ENCODE measurements at regions not wholly inside any gene's neighbourhood (a gene's known extent, or its start where the extent isn't known, plus 50 kb on each side); places are given as distances from the start of the nearest gene placed in this dataset.

DNA sequence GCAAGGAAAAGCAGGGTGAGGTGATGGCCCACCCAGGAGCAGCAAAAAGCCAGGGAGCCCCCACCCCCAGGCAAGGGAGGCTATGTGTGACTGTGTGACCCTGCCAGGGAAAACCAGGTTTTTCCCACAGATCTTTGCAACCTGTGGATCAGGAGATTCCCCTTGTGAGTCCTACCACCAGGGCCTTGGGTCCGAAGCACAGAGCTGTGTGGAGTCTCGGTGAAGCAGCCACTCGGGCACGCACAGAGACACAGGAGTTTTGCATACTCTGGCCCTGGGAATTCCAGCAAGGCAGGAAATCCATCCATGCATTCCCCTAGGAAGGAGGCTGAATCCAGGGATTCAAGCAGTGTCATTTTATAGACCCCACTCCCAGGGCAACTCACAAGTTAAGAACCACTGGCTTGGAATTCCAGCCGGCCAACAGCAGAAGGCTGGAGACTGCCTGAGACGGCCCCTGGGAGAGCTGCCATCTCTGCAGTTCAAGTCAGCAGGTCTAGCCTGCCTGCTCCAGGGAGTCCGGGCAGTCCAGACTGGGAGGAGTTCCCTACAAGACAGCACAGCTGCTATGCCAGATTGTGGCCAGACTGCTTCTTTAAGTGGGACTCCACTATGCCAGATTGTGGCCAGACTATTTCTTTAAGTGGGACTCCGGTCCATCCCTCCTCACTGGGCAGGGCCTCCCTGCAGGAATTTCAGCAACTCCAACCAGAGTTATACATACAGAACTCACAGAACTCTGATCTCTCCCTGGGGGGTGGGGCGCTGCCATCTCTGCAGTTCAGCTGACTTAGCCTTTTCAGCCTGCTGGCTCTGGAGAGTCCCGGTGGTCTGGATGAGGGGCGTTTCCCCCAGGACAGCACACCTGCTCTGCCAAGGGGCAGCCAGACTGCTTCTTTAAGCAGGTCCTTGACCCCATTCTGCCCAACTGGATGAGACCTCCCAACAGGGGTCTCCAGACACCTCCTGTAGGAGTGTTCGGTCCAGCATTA is 85.1 kb upstream of the ADAD1 start:
- dilution Hi-C loops (cut with MboI; ENCODE audit: extremely low pct_ligation_motif_present, low sequenced_read_pairs), result no loop called here
- no peaks in the 10 kb centered on the region for H4K20me1 ChIP-seq (replicated peaks; ENCODE audit: control insufficient read depth, extremely low read depth, insufficient read depth, low read length)
- DNase-seq (ENCODE audit: low read depth, low spot score), result no peak
- TF ChIP-seq FOS (IDR thresholded peaks at IDR 0.05; ENCODE audit: borderline replicate concordance, insufficient read depth, low read length), result no peak
- TF ChIP-seq, protein P1, sequence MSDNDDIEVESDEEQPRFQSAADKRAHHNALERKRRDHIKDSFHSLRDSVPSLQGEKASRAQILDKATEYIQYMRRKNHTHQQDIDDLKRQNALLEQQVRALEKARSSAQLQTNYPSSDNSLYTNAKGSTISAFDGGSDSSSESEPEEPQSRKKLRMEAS (IDR thresholded peaks at IDR 0.05; ENCODE audit: insufficient read depth, insufficient read length), result no peak
- no peak for FAIRE-seq
- ChIA-PET POLR2A (no interaction called here), CTCF (no interaction called here)
- no peak overlapping the region for H3K9ac ChIP-seq (replicated peaks; ENCODE audit: extremely low read depth, insufficient read depth, low read length)
- no peak overlapping the region for H3K4me3 ChIP-seq (replicated peaks in 1 of 3; ENCODE audit: insufficient read depth in 1 of 3, low read depth in 1 of 3, low read length in 3 of 3)
- no peaks in the 10 kb centered on the region for H3K9me1 ChIP-seq (replicated peaks; ENCODE audit: control insufficient read depth, extremely low read depth, insufficient read depth, low read length)
- H3K9me3 ChIP-seq (replicated peaks; ENCODE audit: control insufficient read depth, insufficient read depth, low read length), result no peaks in the 10 kb centered on the region
- no TSS peak for BruUV-seq (replicated peaks)
- H3K36me3 ChIP-seq (ENCODE audit: control insufficient read depth in 2 of 2, extremely low read depth in 1 of 2, insufficient read depth in 2 of 2, low read length in 2 of 2), result peaks cover 0 to 7% of the 10 kb centered on the region in 2 experiments
- H3K27me3 ChIP-seq (ENCODE audit: control insufficient read depth in 2 of 2, insufficient read depth in 2 of 2, low read length in 2 of 2), result no peaks in the 10 kb centered on the region
- no peaks in the 10 kb centered on the region for H3K4me1 ChIP-seq (ENCODE audit: control insufficient read depth, extremely low read depth, insufficient read depth, low read length)
- intact Hi-C loops (cut with micrococcal nuclease), result no loop called here
- H3K4me2 ChIP-seq (ENCODE audit: insufficient read depth, low read length), result no peak overlapping the region
- no peak overlapping the region for H2AFZ ChIP-seq (ENCODE audit: low read depth, low read length)
- H3K79me2 ChIP-seq (ENCODE audit: control insufficient read depth, insufficient read depth, low read length), result no peaks in the 10 kb centered on the region
- no peak overlapping the region for H3K27ac ChIP-seq (ENCODE audit: insufficient read depth, low read depth, low read length)

DNA sequence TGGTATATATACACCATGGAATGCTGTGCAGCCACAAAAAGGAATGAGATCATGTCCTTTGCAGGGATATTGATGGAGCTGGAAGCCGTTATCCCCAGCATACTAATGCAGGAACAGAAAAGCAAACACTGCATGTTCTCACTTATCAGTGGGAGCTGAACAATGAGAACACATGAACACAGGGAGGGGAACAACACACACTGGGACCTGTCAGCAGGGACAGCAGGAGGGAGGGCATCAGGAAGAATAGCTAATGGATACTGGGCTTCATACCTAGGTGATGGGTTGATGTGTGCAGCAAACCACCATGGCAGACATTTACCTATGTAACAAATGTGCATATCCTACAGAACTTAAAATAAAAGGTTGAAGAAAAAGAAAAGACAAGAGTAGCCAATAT is 81.1 kb upstream of the ADAD1 start:
- Histone ChIP-seq H3K4me3 (replicated peaks in 1 of 3; ENCODE audit: insufficient read depth in 1 of 3, low read depth in 1 of 3, low read length in 3 of 3) (no peak overlapping the region), H3K79me2 (ENCODE audit: control insufficient read depth, insufficient read depth, low read length) (no peaks in the 10 kb centered on the region), H3K9me1 (replicated peaks; ENCODE audit: control insufficient read depth, extremely low read depth, insufficient read depth, low read length) (no peaks in the 10 kb centered on the region), H3K9me3 (replicated peaks; ENCODE audit: control insufficient read depth, insufficient read depth, low read length) (no peaks in the 10 kb centered on the region), H3K27me3 (ENCODE audit: control insufficient read depth in 2 of 2, insufficient read depth in 2 of 2, low read length in 2 of 2) (no peaks in the 10 kb centered on the region), H3K36me3 (ENCODE audit: control insufficient read depth in 2 of 2, extremely low read depth in 1 of 2, insufficient read depth in 2 of 2, low read length in 2 of 2) (peaks cover 0 to 7% of the 10 kb centered on the region in 2 experiments), H4K20me1 (replicated peaks; ENCODE audit: control insufficient read depth, extremely low read depth, insufficient read depth, low read length) (no peaks in the 10 kb centered on the region), H3K4me2 (ENCODE audit: insufficient read depth, low read length) (no peak overlapping the region), H3K27ac (ENCODE audit: insufficient read depth, low read depth, low read length) (no peak overlapping the region), H3K4me1 (ENCODE audit: control insufficient read depth, extremely low read depth, insufficient read depth, low read length) (no peaks in the 10 kb centered on the region), H2AFZ (ENCODE audit: low read depth, low read length) (no peak overlapping the region), H3K9ac (replicated peaks; ENCODE audit: extremely low read depth, insufficient read depth, low read length) (no peak overlapping the region)
- intact Hi-C loops (cut with micrococcal nuclease) (no loop called here), dilution Hi-C loops (cut with MboI; ENCODE audit: extremely low pct_ligation_motif_present, low sequenced_read_pairs) (no loop called here)
- no TSS peak for BruUV-seq (replicated peaks)
- TF ChIP-seq FOS (IDR thresholded peaks at IDR 0.05; ENCODE audit: borderline replicate concordance, insufficient read depth, low read length) (no peak), POLR2AphosphoS5 (IDR thresholded peaks at IDR 0.05; ENCODE audit: insufficient read depth, low read depth, low read length) (no peak), GATA2 (IDR thresholded peaks at IDR 0.05; ENCODE audit: insufficient read depth, insufficient read length, low read depth, low read length) (no peak), JUN (IDR thresholded peaks at IDR 0.05; ENCODE audit: borderline replicate concordance, insufficient read depth, insufficient read length, low read depth) (no peak), MYC (IDR thresholded peaks at IDR 0.05; ENCODE audit: low read depth, low read length) (no peak), EZH2 (IDR thresholded peaks at IDR 0.05; ENCODE audit: borderline replicate concordance, low read depth, low read length, severe bottlenecking) (no peak)
- TF ChIP-seq, protein P2, sequence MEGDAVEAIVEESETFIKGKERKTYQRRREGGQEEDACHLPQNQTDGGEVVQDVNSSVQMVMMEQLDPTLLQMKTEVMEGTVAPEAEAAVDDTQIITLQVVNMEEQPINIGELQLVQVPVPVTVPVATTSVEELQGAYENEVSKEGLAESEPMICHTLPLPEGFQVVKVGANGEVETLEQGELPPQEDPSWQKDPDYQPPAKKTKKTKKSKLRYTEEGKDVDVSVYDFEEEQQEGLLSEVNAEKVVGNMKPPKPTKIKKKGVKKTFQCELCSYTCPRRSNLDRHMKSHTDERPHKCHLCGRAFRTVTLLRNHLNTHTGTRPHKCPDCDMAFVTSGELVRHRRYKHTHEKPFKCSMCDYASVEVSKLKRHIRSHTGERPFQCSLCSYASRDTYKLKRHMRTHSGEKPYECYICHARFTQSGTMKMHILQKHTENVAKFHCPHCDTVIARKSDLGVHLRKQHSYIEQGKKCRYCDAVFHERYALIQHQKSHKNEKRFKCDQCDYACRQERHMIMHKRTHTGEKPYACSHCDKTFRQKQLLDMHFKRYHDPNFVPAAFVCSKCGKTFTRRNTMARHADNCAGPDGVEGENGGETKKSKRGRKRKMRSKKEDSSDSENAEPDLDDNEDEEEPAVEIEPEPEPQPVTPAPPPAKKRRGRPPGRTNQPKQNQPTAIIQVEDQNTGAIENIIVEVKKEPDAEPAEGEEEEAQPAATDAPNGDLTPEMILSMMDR (IDR thresholded peaks at IDR 0.05; ENCODE audit: extremely low read depth in 1 of 2, insufficient read depth in 1 of 2, low read depth in 1 of 2, low read length in 2 of 2), result no peak
- DNase-seq (ENCODE audit: low read depth, low spot score) (no peak), FAIRE-seq (no peak)
- POLR2A ChIA-PET, result no interaction called here
- CTCF ChIA-PET, result no interaction called here
